SU-DHL-6 (cell line): ENCODE measurements at regions not wholly inside any gene's neighbourhood (a gene's known extent, or its start where the extent isn't known, plus 50 kb on each side); places are given as distances from the start of the nearest gene placed in this dataset.

ENCODE experiments used
- H2AFZ ChIP-seq: fragments of 200-600 bp; sonication (generic); 2 replicates; pipeline ENCODE4 v1.6.1; 2014; ENCODE audit warnings: low read depth, mild to moderate bottlenecking, moderate library complexity, mixed read lengths, antibody characterized with exemption, low read length; ENCODE audit not compliant: severe bottlenecking
- H3F3A ChIP-seq: fragments of 200-600 bp; shearing (Covaris generic); 2 replicates; pipeline ENCODE4 v1.6.0; 2016; ENCODE audit warnings: antibody characterized with exemption, mild to moderate bottlenecking; ENCODE audit not compliant: insufficient read depth
- H3K27ac ChIP-seq: fragments of 200-600 bp; sonication (generic); 2 replicates; pipeline ENCODE4 v1.5.1; 2016; ENCODE audit warnings: low read depth, mild to moderate bottlenecking, low read length, moderate library complexity, mixed read lengths
- H3K27me3 ChIP-seq: fragments of 200-600 bp; sonication (generic), shearing (Covaris generic); 2 replicates; pipeline ENCODE4 v1.6.0; 2014; ENCODE audit warnings: mild to moderate bottlenecking, low read length
- H3K36me3 ChIP-seq: fragments of 200-600 bp; sonication (generic); 2 replicates; pipeline ENCODE4 v1.6.1; 2014; ENCODE audit warnings: mild to moderate bottlenecking, low read length, mixed read lengths
- H3K4me2 ChIP-seq: fragments of 300-600, 200-600 bp; shearing (Covaris generic), sonication (generic); 2 replicates; pipeline ENCODE4 v1.6.0; 2014; ENCODE audit warnings: low read length, low read depth, mild to moderate bottlenecking; ENCODE audit not compliant: poor library complexity, severe bottlenecking
- H3K4me3 ChIP-seq: fragments of 200-600 bp; sonication (generic); 2 replicates; pipeline ENCODE4 v1.5.1; 2014; ENCODE audit warnings: antibody characterized with exemption, low read length, mild to moderate bottlenecking, mixed read lengths; ENCODE audit not compliant: insufficient read depth, poor library complexity, severe bottlenecking
- H3K79me2 ChIP-seq: fragments of 200-600 bp; sonication (generic); 2 replicates; pipeline ENCODE4 v1.6.1; 2014; ENCODE audit warnings: mild to moderate bottlenecking, low read length, moderate library complexity; ENCODE audit not compliant: insufficient read depth
- H3K9ac ChIP-seq: fragments of 200-600 bp; sonication (generic); 2 replicates; pipeline ENCODE4 v1.7.0; 2014; ENCODE audit warnings: mild to moderate bottlenecking, low read length
- H3K9me2 ChIP-seq: fragments of 200-600 bp; sonication (generic); replicated peaks from 2 replicates; pipeline ENCODE4 v1.6.1; 2014; ENCODE audit warnings: low read length; ENCODE audit not compliant: insufficient read depth
- H3K9me3 ChIP-seq: fragments of 200-600 bp; sonication (generic); 2 replicates; pipeline ENCODE4 v1.6.1; 2014; ENCODE audit warnings: low read length, mixed read lengths; ENCODE audit not compliant: insufficient read depth
- H4K20me1 ChIP-seq: fragments of 200-600 bp; sonication (generic); 2 replicates; pipeline ENCODE4 v1.6.1; 2014; ENCODE audit warnings: low read depth, mild to moderate bottlenecking, antibody characterized with exemption, low read length, moderate library complexity, mixed read lengths
- EZH2phosphoT487 ChIP-seq: fragments of 200-600 bp; sonication (generic), shearing (Covaris generic); conservative IDR thresholded peaks from 2 replicates; pipeline ENCODE4 v1.6.1; 2018; ENCODE audit warnings: mild to moderate bottlenecking, antibody characterized with exemption, low read length, moderate library complexity, mixed read lengths
- TF ChIP-seq, protein P1 (sequence below): fragments of 200-600 bp; sonication (generic); IDR thresholded peaks from one replicate; pipeline ENCODE4 v1.5.1; 2017; ENCODE audit warnings: antibody characterized with exemption, mild to moderate bottlenecking, low read length, moderate library complexity; ENCODE audit not compliant: insufficient read depth, poor library complexity, severe bottlenecking

DNA sequence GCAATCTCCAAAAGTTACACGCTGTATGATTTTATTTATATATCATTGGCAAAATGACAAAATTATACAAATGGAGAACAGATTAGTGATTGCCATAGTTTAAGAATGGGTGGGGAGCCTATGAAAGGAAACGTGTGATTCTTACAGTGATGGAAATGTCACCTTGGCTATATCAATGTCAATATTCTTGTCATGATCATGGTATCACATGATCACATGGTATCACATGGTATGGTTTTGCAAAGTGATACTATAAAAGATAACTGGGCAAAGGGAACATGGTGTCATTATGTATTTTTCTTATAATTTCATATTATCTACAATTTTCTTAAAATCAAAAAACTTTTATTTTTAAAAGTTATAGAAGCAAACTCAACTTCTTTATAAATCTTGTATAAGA, 606.2 kb upstream of the ZEB2 start:
- Histone ChIP-seq H2AFZ (no peak overlapping the region), H3K36me3 (no peaks in the 10 kb centered on the region), H3K9me2 (no peaks in the 10 kb centered on the region), H3K27me3 (no peaks in the 10 kb centered on the region), H3F3A (no peaks in the 10 kb centered on the region), H3K27ac (no peak overlapping the region), H3K9ac (no peak overlapping the region), H3K4me3 (no peak overlapping the region), H3K9me3 (no peaks in the 10 kb centered on the region), H3K79me2 (no peaks in the 10 kb centered on the region), H3K4me2 (no peak overlapping the region), H4K20me1 (no peaks in the 10 kb centered on the region)
- TF ChIP-seq EZH2phosphoT487: no peak
- TF ChIP-seq, protein P1, sequence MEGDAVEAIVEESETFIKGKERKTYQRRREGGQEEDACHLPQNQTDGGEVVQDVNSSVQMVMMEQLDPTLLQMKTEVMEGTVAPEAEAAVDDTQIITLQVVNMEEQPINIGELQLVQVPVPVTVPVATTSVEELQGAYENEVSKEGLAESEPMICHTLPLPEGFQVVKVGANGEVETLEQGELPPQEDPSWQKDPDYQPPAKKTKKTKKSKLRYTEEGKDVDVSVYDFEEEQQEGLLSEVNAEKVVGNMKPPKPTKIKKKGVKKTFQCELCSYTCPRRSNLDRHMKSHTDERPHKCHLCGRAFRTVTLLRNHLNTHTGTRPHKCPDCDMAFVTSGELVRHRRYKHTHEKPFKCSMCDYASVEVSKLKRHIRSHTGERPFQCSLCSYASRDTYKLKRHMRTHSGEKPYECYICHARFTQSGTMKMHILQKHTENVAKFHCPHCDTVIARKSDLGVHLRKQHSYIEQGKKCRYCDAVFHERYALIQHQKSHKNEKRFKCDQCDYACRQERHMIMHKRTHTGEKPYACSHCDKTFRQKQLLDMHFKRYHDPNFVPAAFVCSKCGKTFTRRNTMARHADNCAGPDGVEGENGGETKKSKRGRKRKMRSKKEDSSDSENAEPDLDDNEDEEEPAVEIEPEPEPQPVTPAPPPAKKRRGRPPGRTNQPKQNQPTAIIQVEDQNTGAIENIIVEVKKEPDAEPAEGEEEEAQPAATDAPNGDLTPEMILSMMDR: no peak

DNA sequence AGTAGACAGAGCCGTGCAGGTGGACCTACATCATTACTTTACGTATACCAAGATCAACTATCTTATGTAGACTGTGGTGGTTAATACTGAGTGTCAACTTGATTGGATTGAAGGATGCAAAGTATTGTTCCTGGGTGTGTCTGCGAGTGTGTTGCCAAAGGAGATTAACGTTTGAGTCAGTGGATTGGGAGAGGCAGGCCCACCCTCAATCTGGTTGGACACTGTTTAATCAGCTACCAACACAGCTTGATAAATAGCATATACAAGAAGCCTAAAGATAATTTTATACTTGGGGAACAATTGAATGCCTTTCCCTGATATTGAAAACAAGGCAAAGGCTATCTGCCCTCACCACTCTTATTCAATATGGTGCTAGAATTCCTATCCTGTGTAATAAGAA, 604.2 kb upstream of the ZEB2 start:
- no peak overlapping the region for H3K9ac ChIP-seq
- no peaks in the 10 kb centered on the region for H3K9me3 ChIP-seq
- H3K27me3 ChIP-seq: no peaks in the 10 kb centered on the region
- TF ChIP-seq, protein P1: no peak
- no peak for TF ChIP-seq EZH2phosphoT487
- H3K4me2 ChIP-seq: no peak overlapping the region
- no peak overlapping the region for H2AFZ ChIP-seq
- no peaks in the 10 kb centered on the region for H4K20me1 ChIP-seq
- no peaks in the 10 kb centered on the region for H3K9me2 ChIP-seq
- no peak overlapping the region for H3K27ac ChIP-seq
- no peaks in the 10 kb centered on the region for H3F3A ChIP-seq
- H3K4me3 ChIP-seq: no peak overlapping the region
- no peaks in the 10 kb centered on the region for H3K36me3 ChIP-seq
- no peaks in the 10 kb centered on the region for H3K79me2 ChIP-seq

DNA sequence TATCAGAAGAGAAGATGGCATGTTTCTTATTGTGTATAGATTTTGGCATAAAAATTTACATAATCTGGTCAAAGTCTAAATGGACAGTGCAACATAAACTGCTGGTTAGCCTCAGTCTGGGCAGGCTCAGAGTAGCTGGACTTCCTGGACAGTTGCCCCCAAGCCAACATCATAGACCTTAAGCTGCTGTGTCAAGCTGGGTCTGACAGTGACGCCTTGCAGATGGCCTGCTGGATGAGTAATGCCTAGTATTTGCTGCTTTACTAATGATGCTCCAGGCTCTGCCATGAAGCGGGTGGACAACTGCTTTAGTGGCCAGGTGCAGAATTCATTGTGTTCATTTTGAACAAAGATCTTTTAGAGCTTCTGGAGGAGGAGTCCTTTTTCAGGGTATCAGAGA, 603.7 kb upstream of the ZEB2 start:
- H3K9me2 ChIP-seq: no peaks in the 10 kb centered on the region
- no peaks in the 10 kb centered on the region for H3F3A ChIP-seq
- no peaks in the 10 kb centered on the region for H3K36me3 ChIP-seq
- H3K4me3 ChIP-seq: no peak overlapping the region
- H3K9me3 ChIP-seq: no peaks in the 10 kb centered on the region
- no peak for TF ChIP-seq EZH2phosphoT487
- TF ChIP-seq, protein P1: no peak
- no peak overlapping the region for H3K27ac ChIP-seq
- H2AFZ ChIP-seq: no peak overlapping the region
- no peaks in the 10 kb centered on the region for H3K79me2 ChIP-seq
- no peak overlapping the region for H3K4me2 ChIP-seq
- no peaks in the 10 kb centered on the region for H3K27me3 ChIP-seq
- no peak overlapping the region for H3K9ac ChIP-seq
- H4K20me1 ChIP-seq: no peaks in the 10 kb centered on the region

DNA sequence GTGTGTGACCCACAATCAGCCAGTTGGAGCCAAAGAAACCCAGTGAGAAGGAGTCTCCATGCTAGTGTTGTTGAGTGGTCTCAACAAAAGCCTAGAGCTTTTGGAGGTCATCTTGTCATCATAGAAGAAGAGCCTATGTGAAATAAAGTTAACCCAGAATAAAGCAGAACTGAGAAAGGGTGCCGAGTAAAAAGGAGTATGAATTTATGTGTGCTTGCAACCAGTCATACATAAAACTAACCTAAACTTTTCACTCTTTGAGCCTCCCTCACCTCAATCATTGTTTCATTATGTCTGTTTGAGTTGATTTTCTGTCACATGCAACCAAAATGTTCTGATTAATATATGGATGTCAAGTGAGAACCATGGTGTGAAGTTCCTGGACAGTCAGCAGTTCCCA, 599.3 kb upstream of the ZEB2 start:
- Histone ChIP-seq H3K27me3 (no peaks in the 10 kb centered on the region), H4K20me1 (no peaks in the 10 kb centered on the region), H2AFZ (no peak overlapping the region), H3K9me3 (no peaks in the 10 kb centered on the region), H3K79me2 (no peaks in the 10 kb centered on the region), H3K4me2 (no peak overlapping the region), H3K27ac (no peak overlapping the region), H3F3A (no peaks in the 10 kb centered on the region), H3K36me3 (no peaks in the 10 kb centered on the region), H3K9ac (no peak overlapping the region), H3K9me2 (no peaks in the 10 kb centered on the region), H3K4me3 (no peak overlapping the region)
- no peak for TF ChIP-seq EZH2phosphoT487
- TF ChIP-seq, protein P1: no peak
